PC-3 (cell line): ENCODE measurements at regions not wholly inside any gene's neighbourhood (a gene's known extent, or its start where the extent isn't known, plus 50 kb on each side); places are given as distances from the start of the nearest gene placed in this dataset.
"Not testable (repeated sequence)": the region's sequence is repeated elsewhere in the genome, so short reads cannot be mapped to it uniquely, and the experiment has no call there.

ENCODE experiments used
- ATAC-seq: fragments of 200-7000 bp; cut with Tn5 transposase; 2 replicates; pipeline ENCODE4 v1.9.1; 2020; ENCODE audit warnings: mild to moderate bottlenecking, moderate library complexity
- BruUV-seq: library from RNA; stranded (reverse); fragments of 400-500 nt; replicated peaks from 2 replicates; lab custom pipeline; 2021; lab: Mats Ljungman, UMichigan
- CTCF ChIA-PET: fragments of 300-600 bp; sonication (Branson Sonifier 250); formaldehyde crosslinking; loops from one replicate; lab custom pipeline; 2022; ENCODE audit warnings: antibody characterized with exemption; lab: Charles Lee
- POLR2A ChIA-PET: fragments of 300-600 bp; sonication (Branson Sonifier 250); formaldehyde crosslinking; loops from one replicate; lab custom pipeline; 2022; ENCODE audit warnings: antibody characterized with exemption; ENCODE audit not compliant: unreplicated experiment; lab: Charles Lee
- DNase-seq: peaks from one replicate; pipeline ENCODE4 v3.0.0-alpha.2; 2015
- H2AFZ ChIP-seq: fragments of 300-600 bp; sonication (generic); 2 replicates; pipeline ENCODE4 v1.6.0; 2016; ENCODE audit warnings: antibody characterized with exemption, low read length
- H3F3A ChIP-seq: fragments of 300-600 bp; sonication (generic); one replicate; pipeline ENCODE4 v1.6.0; 2017; ENCODE audit warnings: antibody characterized with exemption, low read length, control low read depth, mild to moderate bottlenecking; ENCODE audit not compliant: unreplicated experiment
- H3K27ac ChIP-seq: fragments of 300-600 bp; sonication (generic); 2 replicates; pipeline ENCODE4 v1.5.1; 2016; ENCODE audit warnings: mild to moderate bottlenecking, low read length
- H3K27me3 ChIP-seq: fragments of 300-600 bp; sonication (generic); 2 replicates; pipeline ENCODE4 v1.6.1; 2016; ENCODE audit warnings: low read length, mixed read lengths
- H3K36me3 ChIP-seq: fragments of 300-600 bp; sonication (generic); 2 replicates; pipeline ENCODE4 v1.6.1; 2016; ENCODE audit warnings: low read depth, mixed run types, low read length, mixed read lengths
- H3K4me1 ChIP-seq: fragments of 300-600 bp; sonication (generic); 2 replicates; pipeline ENCODE4 v1.5.1; 2016; ENCODE audit warnings: low read length; ENCODE audit not compliant: insufficient read depth
- H3K4me2 ChIP-seq: fragments of 300-600 bp; sonication (generic); 2 replicates; pipeline ENCODE4 v1.6.0; 2016; ENCODE audit warnings: low read length
- H3K4me3 ChIP-seq: fragments of 300-600 bp; sonication (generic); 2 replicates; pipeline ENCODE4 v1.5.1; 2016; ENCODE audit warnings: mild to moderate bottlenecking, low read length, mixed read lengths
- H3K79me2 ChIP-seq: fragments of 300-600 bp; sonication (generic); 2 replicates; pipeline ENCODE4 v1.6.1; 2017; ENCODE audit warnings: low read length, mixed read lengths
- H3K9ac ChIP-seq: fragments of 300-600 bp; sonication (generic); 2 replicates; pipeline ENCODE4 v1.6.0; 2016; ENCODE audit warnings: mild to moderate bottlenecking, low read length
- H3K9me2 ChIP-seq: fragments of 300-600 bp; sonication (generic); replicated peaks from 2 replicates; pipeline ENCODE4 v1.6.1; 2016; ENCODE audit warnings: mixed run types, low read length, mixed read lengths
- H3K9me3 ChIP-seq: fragments of 300-600 bp; sonication (generic); 2 replicates; pipeline ENCODE4 v1.6.1; 2016; ENCODE audit warnings: low read length, mixed read lengths
- H4K20me1 ChIP-seq: fragments of 300-600 bp; sonication (generic); 2 replicates; pipeline ENCODE4 v1.6.1; 2016; ENCODE audit warnings: low read length, mixed read lengths
- CTCF ChIP-seq: fragments of 300-600 bp; sonication (generic); conservative IDR thresholded peaks from 2 replicates; pipeline ENCODE4 v1.5.1; 2017; ENCODE audit warnings: antibody characterized with exemption, low read depth, mild to moderate bottlenecking, low read length
- EZH2 ChIP-seq: fragments of 300-600 bp; sonication (generic); IDR thresholded peaks from one replicate; pipeline ENCODE4 v1.6.1; 2017; ENCODE audit warnings: antibody characterized with exemption, mild to moderate bottlenecking, low read length; ENCODE audit not compliant: unreplicated experiment
- EZH2phosphoT487 ChIP-seq: fragments of 300-600 bp; sonication (generic); IDR thresholded peaks from 2 replicates; pipeline ENCODE4 v1.6.1; 2018; ENCODE audit warnings: mild to moderate bottlenecking, antibody characterized with exemption, low read length, borderline replicate concordance
- intact Hi-C: fragments of 100-400 bp; cut with micrococcal nuclease; formaldehyde crosslinking; loops from 2 replicates; pipeline ENCODE4 v1.9.0; 2023

DNA sequence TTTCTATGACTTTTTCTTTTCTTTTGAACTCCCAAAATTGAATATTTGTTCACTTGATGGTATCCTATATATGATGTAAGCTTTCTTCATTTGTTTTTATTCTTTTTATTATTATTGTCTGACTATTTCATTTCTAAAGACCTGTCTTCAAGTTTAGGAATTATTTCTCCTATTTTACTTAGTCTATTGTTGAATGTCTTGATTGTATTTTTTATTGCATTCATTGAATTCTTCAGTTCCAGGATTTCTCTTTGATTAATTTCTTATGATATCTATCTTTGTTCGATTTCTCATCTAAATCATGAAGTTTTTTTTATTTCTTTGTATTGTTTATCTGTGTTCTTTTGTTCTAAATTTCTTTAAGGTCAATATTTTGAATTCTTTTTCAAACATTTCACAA lies 238.8 kb downstream of the TTC6 start:
- peaks cover 25% of the 10 kb centered on the region for H3K9me3 ChIP-seq
- DNase-seq (peak; percentile 12), ATAC-seq (no peak)
- no peak overlapping the region for H3K4me3 ChIP-seq
- H3K9ac ChIP-seq, result no peak overlapping the region
- no peak overlapping the region for H2AFZ ChIP-seq
- no peak overlapping the region for H3K27ac ChIP-seq
- BruUV-seq, result no TSS peak
- intact Hi-C loops, result no loop called here
- POLR2A ChIA-PET, result no interaction called here
- no peak overlapping the region for H3K4me2 ChIP-seq
- CTCF ChIA-PET, result no interaction called here
- H3K79me2 ChIP-seq, result no peaks in the 10 kb centered on the region
- no peaks in the 10 kb centered on the region for H4K20me1 ChIP-seq
- no peaks in the 10 kb centered on the region for H3F3A ChIP-seq
- H3K9me2 ChIP-seq, result no peaks in the 10 kb centered on the region
- no peaks in the 10 kb centered on the region for H3K4me1 ChIP-seq
- H3K27me3 ChIP-seq, result no peaks in the 10 kb centered on the region
- H3K36me3 ChIP-seq, result peaks cover 10% of the 10 kb centered on the region; the same call in 1 of the 2 replicates
- no peak for TF ChIP-seq EZH2phosphoT487
- no peak for TF ChIP-seq EZH2
- TF ChIP-seq CTCF, result no peak

GRCh38 chr14:37838778-37839177 lies 243.3 kb downstream of the TTC6 start:
- BruUV-seq, H3K9me2 ChIP-seq, H4K20me1 ChIP-seq, H3K27me3 ChIP-seq, H3K4me2 ChIP-seq, H3K4me3 ChIP-seq, POLR2A ChIA-PET, H3K9ac ChIP-seq, H3K79me2 ChIP-seq, H3K4me1 ChIP-seq, intact Hi-C loops, H3K27ac ChIP-seq, DNase-seq, H2AFZ ChIP-seq, H3F3A ChIP-seq, CTCF ChIA-PET, ATAC-seq, H3K36me3 ChIP-seq: not testable (repeated sequence)
- peaks cover 11% of the 10 kb centered on the region; the same call in 1 of the 2 replicates for H3K9me3 ChIP-seq

DNA sequence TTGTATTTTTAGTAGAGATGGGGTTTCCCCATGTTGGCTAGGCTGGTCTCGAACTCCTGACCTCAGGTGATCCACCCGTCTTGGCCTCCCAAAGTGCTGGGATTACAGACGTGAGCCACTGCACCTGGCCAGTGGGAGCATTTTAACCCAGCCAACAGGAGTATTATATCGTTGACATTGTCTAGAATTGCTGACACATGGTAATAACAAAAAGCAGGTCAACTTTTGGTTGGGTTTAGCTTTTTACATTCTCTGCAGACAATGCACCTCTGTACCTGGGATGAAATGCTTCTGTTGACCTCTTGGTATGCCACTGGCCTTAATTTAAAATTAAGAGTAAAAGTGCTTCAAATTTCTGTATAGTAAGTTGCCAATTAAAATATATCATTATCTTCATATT lies 245.6 kb downstream of the TTC6 start:
- H3K4me3 ChIP-seq, H3K4me2 ChIP-seq, H3K9me2 ChIP-seq, CTCF ChIA-PET, H3K9ac ChIP-seq, H3K27me3 ChIP-seq, BruUV-seq, H3K9me3 ChIP-seq, intact Hi-C loops, H3K79me2 ChIP-seq, ATAC-seq, H3K36me3 ChIP-seq, DNase-seq, H3F3A ChIP-seq, H3K27ac ChIP-seq, H3K4me1 ChIP-seq, H4K20me1 ChIP-seq, H2AFZ ChIP-seq: not testable (repeated sequence)
- POLR2A ChIA-PET, result interaction anchor here (0.6 kb wide), 1 partner anchor 241 kb away, joined by 3 read pairs; no protein-coding TSS in a partner anchor

- POLR2A ChIA-PET, result no interaction called here
- no peak overlapping the region for H3K27ac ChIP-seq
- H3K4me3 ChIP-seq, result no peak overlapping the region
- TF ChIP-seq EZH2phosphoT487, result no peak
- TF ChIP-seq EZH2, result no peak
- ATAC-seq (no peak), DNase-seq (no peak)
- no peaks in the 10 kb centered on the region for H3K27me3 ChIP-seq
- no peak overlapping the region for H3K4me2 ChIP-seq
- no peaks in the 10 kb centered on the region for H4K20me1 ChIP-seq
- H3K79me2 ChIP-seq, result no peaks in the 10 kb centered on the region
- no peak overlapping the region for H3K9ac ChIP-seq
- CTCF ChIA-PET, result no interaction called here
- intact Hi-C loops, result no loop called here
- H3K4me1 ChIP-seq, result no peaks in the 10 kb centered on the region
- BruUV-seq, result no TSS peak
- no peaks in the 10 kb centered on the region for H3K9me3 ChIP-seq
- no peak overlapping the region for H2AFZ ChIP-seq
- H3F3A ChIP-seq, result no peaks in the 10 kb centered on the region
- H3K9me2 ChIP-seq, result no peaks in the 10 kb centered on the region
- H3K36me3 ChIP-seq, result no peaks in the 10 kb centered on the region
Observed at GRCh38 chr14:37842106-37842505, 246.7 kb downstream of the TTC6 start.
